K562 (cell line): ENCODE measurements at regions not wholly inside any gene's neighbourhood (a gene's known extent, or its start where the extent isn't known, plus 50 kb on each side); places are given as distances from the start of the nearest gene placed in this dataset.

Source experiments
- ATAC-seq: fragments of 200-7000 bp; cut with Tn5 transposase; 3 replicates; pipeline ENCODE4 v1.9.1; 2020; ENCODE audit warnings: moderate library complexity
- BruUV-seq: library from RNA; stranded (reverse); fragments of 400-500 nt; replicated peaks from 2 replicates; lab custom pipeline; 2021; lab: Mats Ljungman, UMichigan
- CTCF ChIA-PET: fragments of 300-600 bp; formaldehyde crosslinking; extraction: SDS; loops from one replicate; lab custom pipeline; 2021; ENCODE audit warnings: low intra/inter-chr PET ratio; lab: Yijun Ruan, JAX
- POLR2A ChIA-PET: fragments of 300-600, 350-650 bp; sonication (Branson Sonifier 250); formaldehyde crosslinking; extraction: SDS; loops from one replicate; lab custom pipeline; 2021; ENCODE audit warnings: antibody characterized with exemption, inconsistent platforms; lab: Yijun Ruan, JAX
- DNase-seq, 4 experiments: peaks; one replicate each; pipeline versions ENCODE4 v3.0.0 to v3.0.0-alpha.2; 2011 to 2018; ENCODE audit warnings: low spot score in 3 of 4, mixed read lengths in 3 of 4; ENCODE audit errors: extremely low read depth in 1 of 4
- FAIRE-seq: peaks from 2 replicates; lab custom pipeline; 2011; peaks lifted over from hg19 to GRCh38; lab: Jason Lieb, UNC
- H2AFZ ChIP-seq: 2 replicates; pipeline ENCODE4 v1.6.0; 2011; ENCODE audit warnings: low read depth, low read length, control low read depth, inconsistent platforms
- H3K27ac ChIP-seq: fragments of 200-600 bp; 3 replicates; pipeline ENCODE4 v1.8.0; 2011; ENCODE audit warnings: low read depth, mild to moderate bottlenecking, control low read depth, inconsistent platforms, low read length, moderate library complexity, mixed read lengths; ENCODE audit errors: extremely low read depth
- H3K27me3 ChIP-seq, 2 experiments: fragments of 300-600 bp in 1 of 2; 2 replicates in 1 of 2; 3 replicates in 1 of 2; pipeline versions ENCODE4 v1.6.0 to v1.8.0; 2011; ENCODE audit warnings: inconsistent platforms in 2 of 2, low read length in 2 of 2, mild to moderate bottlenecking in 1 of 2, mixed read lengths in 1 of 2, moderate library complexity in 1 of 2; ENCODE audit not compliant: control insufficient read depth in 2 of 2, insufficient read depth in 2 of 2
- H3K36me3 ChIP-seq: fragments of 300-600 bp; 3 replicates; pipeline ENCODE4 v1.8.0; 2011; ENCODE audit warnings: mild to moderate bottlenecking, low read length, inconsistent platforms; ENCODE audit not compliant: control insufficient read depth, insufficient read depth
- H3K4me1 ChIP-seq, 2 experiments: fragments of 200-600 bp in 1 of 2; replicated peaks in 1 of 2; 2 replicates in 1 of 2; 3 replicates in 1 of 2; pipeline versions ENCODE4 v1.5.1 to v1.8.0; 2011; ENCODE audit warnings: inconsistent platforms in 2 of 2, low read length in 2 of 2, mild to moderate bottlenecking in 1 of 2, mixed read lengths in 1 of 2, moderate library complexity in 1 of 2; ENCODE audit not compliant: control insufficient read depth in 2 of 2, insufficient read depth in 2 of 2
- H3K4me2 ChIP-seq: 2 replicates; pipeline ENCODE4 v1.6.1; 2011; ENCODE audit warnings: low read length, control low read depth, inconsistent platforms, mixed read lengths; ENCODE audit not compliant: insufficient read depth
- H3K4me3 ChIP-seq: fragments of 200-600 bp; sonication (generic), shearing (Covaris generic); 2 replicates; pipeline ENCODE4 v1.5.1; 2016; ENCODE audit warnings: control low read depth, inconsistent platforms
- H3K79me2 ChIP-seq: fragments of 200-600 bp; 3 replicates; pipeline ENCODE4 v1.8.0; 2011; ENCODE audit warnings: low read length, inconsistent platforms; ENCODE audit not compliant: control insufficient read depth, insufficient read depth
- H3K9ac ChIP-seq, 2 experiments: 2 replicates each; pipeline versions ENCODE4 v1.6.0 to v1.6.1; 2011; ENCODE audit warnings: low read depth in 2 of 2, low read length in 2 of 2, control low read depth in 1 of 2, inconsistent platforms in 1 of 2, mild to moderate bottlenecking in 1 of 2, mixed read lengths in 1 of 2; ENCODE audit not compliant: insufficient read depth in 1 of 2
- H3K9me1 ChIP-seq: one replicate; pipeline ENCODE4 v1.6.0; 2011; ENCODE audit warnings: inconsistent platforms, mild to moderate bottlenecking, low read length, moderate library complexity; ENCODE audit not compliant: control insufficient read depth, insufficient read depth
- H3K9me3 ChIP-seq: replicated peaks from 2 replicates; pipeline ENCODE4 v1.5.1; 2011; ENCODE audit warnings: low read depth, low read length, inconsistent platforms; ENCODE audit not compliant: control insufficient read depth, insufficient read depth
- H4K20me1 ChIP-seq: replicated peaks from 2 replicates; pipeline ENCODE4 v1.6.1; 2011; ENCODE audit warnings: low read length, inconsistent platforms, mixed read lengths; ENCODE audit not compliant: control insufficient read depth, insufficient read depth
- CBX2 ChIP-seq: fragments of 200-600 bp; sonication (generic); IDR thresholded peaks from one replicate; pipeline ENCODE4 v1.6.1; 2012; ENCODE audit warnings: mild to moderate bottlenecking, low read length, inconsistent platforms; ENCODE audit not compliant: insufficient read depth, poor library complexity, severe bottlenecking
- CEBPB ChIP-seq: fragments of 450-650 bp; IDR thresholded peaks from 2 replicates; pipeline ENCODE4 v1.6.1; 2016; ENCODE audit warnings: missing genetic modification characterization, missing compliant biosample characterization
- CREB5 ChIP-seq: fragments of 250-450 bp; sonication (Bioruptor Pico); IDR thresholded peaks from 2 replicates; pipeline ENCODE4 v1.5.0; 2020; ENCODE audit warnings: mild to moderate bottlenecking
- ELK1 ChIP-seq: sonication (generic); formaldehyde crosslinking; IDR thresholded peaks from 2 replicates; pipeline ENCODE4 v1.8.1; 2022; ENCODE audit warnings: missing genetic modification reagents
- EZH2 ChIP-seq: IDR thresholded peaks from 2 replicates; pipeline ENCODE4 v1.6.1; 2012; ENCODE audit warnings: low read depth, mild to moderate bottlenecking, inconsistent platforms, low read length, borderline replicate concordance
- FOXJ2 ChIP-seq: fragments of 200-800 bp; sonication (Bioruptor generic); IDR thresholded peaks from 2 replicates; pipeline ENCODE4 v1.6.1; 2016; ENCODE audit warnings: missing genetic modification characterization, missing compliant biosample characterization
- FUS ChIP-seq: fragments of 200-400 bp; formaldehyde crosslinking; optimal IDR thresholded peaks from 2 replicates; pipeline ENCODE3; 2017; ENCODE audit warnings: low read depth, low read length
- GTF2B ChIP-seq: IDR thresholded peaks from 2 replicates; pipeline ENCODE4 v1.6.1; 2011; ENCODE audit not compliant: insufficient read length; ENCODE audit errors: extremely low read depth
- HNRNPK ChIP-seq: fragments of 200-400 bp; formaldehyde crosslinking; IDR thresholded peaks from one replicate; pipeline ENCODE4 v1.6.1; 2018; ENCODE audit warnings: mild to moderate bottlenecking, low read depth, low read length; ENCODE audit not compliant: poor library complexity, severe bottlenecking
- NR2C2 ChIP-seq, 2 experiments: fragments of 200-800 bp in 1 of 2; sonication (Bioruptor generic) in 1 of 2; sonication (generic) in 1 of 2; formaldehyde crosslinking in 1 of 2; IDR thresholded peaks; 2 replicates each; pipeline versions ENCODE4 v1.6.1 to v1.8.0; 2016 to 2022; ENCODE audit warnings: mild to moderate bottlenecking in 1 of 2, missing compliant biosample characterization in 1 of 2, missing genetic modification characterization in 1 of 2, missing genetic modification reagents in 1 of 2
- RBM15 ChIP-seq: fragments of 200-400 bp; formaldehyde crosslinking; IDR thresholded peaks from 2 replicates; pipeline ENCODE4 v1.6.1; 2018; ENCODE audit warnings: mild to moderate bottlenecking, low read length, moderate library complexity; ENCODE audit not compliant: insufficient read depth
- SIN3B ChIP-seq: fragments of 450-650 bp; IDR thresholded peaks from 2 replicates; pipeline ENCODE4 v1.6.1; 2017; ENCODE audit warnings: low read depth, mild to moderate bottlenecking, moderate library complexity
- SIRT6 ChIP-seq: IDR thresholded peaks from one replicate; pipeline ENCODE4 v1.6.1; 2012; ENCODE audit warnings: low read depth, mild to moderate bottlenecking, control low read depth, inconsistent platforms, low read length, moderate library complexity
- SMARCE1 ChIP-seq: fragments of 450-650 bp; IDR thresholded peaks from 2 replicates; pipeline ENCODE4 v1.7.1; 2016; ENCODE audit warnings: mild to moderate bottlenecking
- ZBTB8A ChIP-seq: fragments of 450-650 bp; IDR thresholded peaks from 2 replicates; pipeline ENCODE4 v1.6.1; 2018; ENCODE audit warnings: mild to moderate bottlenecking, moderate library complexity; ENCODE audit not compliant: partially characterized antibody
- WGBS: fragments of 100-300 bp; shearing (Covaris generic); methylation state at CpG from one replicate; pipeline ENCODE4 v1.1.6; 2016; ENCODE audit warnings: low coverage, mixed read lengths; ENCODE audit not compliant: insufficient coverage; ENCODE audit errors: missing lambda C conversion rate; 5-methylcytosine and 5-hydroxymethylcytosine counted together
- in situ Hi-C: fragments of 300-500 bp; cut with MboI; formaldehyde crosslinking; loops from 4 replicates; pipeline ENCODE4 v1.15.0; 2018; ENCODE audit warnings: inconsistent platforms, mixed read lengths
- intact Hi-C: fragments of 100-400 bp; cut with micrococcal nuclease; formaldehyde crosslinking; loops from 2 replicates; pipeline ENCODE4 v1.14.2; 2022
- TF ChIP-seq, protein P1 (sequence below): fragments of 250-450 bp; sonication (Bioruptor Pico); IDR thresholded peaks from 2 replicates; pipeline ENCODE4 v1.8.0; 2021; ENCODE audit warnings: moderate library complexity, mild to moderate bottlenecking, inconsistent platforms
- TF ChIP-seq, protein P2 (sequence below): fragments of 250-450 bp; sonication (Bioruptor Pico); IDR thresholded peaks from 2 replicates; pipeline ENCODE4 v1.8.0; 2022; ENCODE audit warnings: moderate library complexity, mild to moderate bottlenecking, inconsistent platforms

DNA sequence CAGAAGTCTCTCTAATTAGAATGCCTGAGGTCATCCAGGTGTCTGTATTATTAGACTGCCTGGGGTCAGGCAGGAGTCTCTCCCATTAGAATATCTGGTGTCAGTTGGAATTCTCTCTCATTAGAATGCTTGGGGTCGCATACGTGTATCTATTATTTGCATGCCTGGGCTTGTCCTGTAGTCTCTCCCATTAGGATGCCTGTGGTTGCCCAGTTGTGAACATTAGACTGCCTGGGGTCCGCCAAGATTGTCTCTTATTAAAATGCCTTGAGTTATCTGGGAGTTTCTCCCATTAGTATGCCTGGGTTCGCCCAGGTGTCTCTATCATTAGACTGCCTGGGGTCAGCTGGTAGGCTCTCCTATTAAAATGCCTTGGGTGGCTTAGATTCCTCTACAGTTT lies 1494.7 kb downstream of the UQCRFS1 start:
- Histone ChIP-seq H3K79me2 (no peaks in the 10 kb centered on the region), H2AFZ (no peak overlapping the region), H4K20me1 (no peaks in the 10 kb centered on the region), H3K9ac (no peak overlapping the region), H3K9me3 (no peaks in the 10 kb centered on the region), H3K4me3 (no peak overlapping the region), H3K36me3 (no peaks in the 10 kb centered on the region), H3K4me1 (no peaks in the 10 kb centered on the region), H3K9me1 (no peaks in the 10 kb centered on the region), H3K4me2 (no peak overlapping the region), H3K27me3 (no peaks in the 10 kb centered on the region), H3K27ac (no peak overlapping the region)
- FAIRE-seq (no peak), DNase-seq (no peak), ATAC-seq (no peak)
- in situ Hi-C loops (no loop called here), intact Hi-C loops (no loop called here)
- 0% methylated on average over 4 of the region's 4 CpGs for WGBS
- no TSS peak for BruUV-seq
- ChIA-PET POLR2A (no interaction called here), CTCF (no interaction called here)
- TF ChIP-seq SMARCE1 (no peak), ELK1 (no peak), ZBTB8A (no peak), EZH2 (no peak), CBX2 (no peak), SIRT6 (no peak), FOXJ2 (tag) (no peak), GTF2B (no peak), NR2C2 (CRISPR knock-in tag; IDR thresholded peaks at IDR 0.05) (no peak), NR2C2 (tag; IDR thresholded peaks at IDR 0.05) (no peak), HNRNPK (no peak), FUS (no peak), CEBPB (tag) (no peak), CREB5 (CRISPR knock-in tag) (no peak), SIN3B (no peak), RBM15 (no peak)
- TF ChIP-seq, protein P1, sequence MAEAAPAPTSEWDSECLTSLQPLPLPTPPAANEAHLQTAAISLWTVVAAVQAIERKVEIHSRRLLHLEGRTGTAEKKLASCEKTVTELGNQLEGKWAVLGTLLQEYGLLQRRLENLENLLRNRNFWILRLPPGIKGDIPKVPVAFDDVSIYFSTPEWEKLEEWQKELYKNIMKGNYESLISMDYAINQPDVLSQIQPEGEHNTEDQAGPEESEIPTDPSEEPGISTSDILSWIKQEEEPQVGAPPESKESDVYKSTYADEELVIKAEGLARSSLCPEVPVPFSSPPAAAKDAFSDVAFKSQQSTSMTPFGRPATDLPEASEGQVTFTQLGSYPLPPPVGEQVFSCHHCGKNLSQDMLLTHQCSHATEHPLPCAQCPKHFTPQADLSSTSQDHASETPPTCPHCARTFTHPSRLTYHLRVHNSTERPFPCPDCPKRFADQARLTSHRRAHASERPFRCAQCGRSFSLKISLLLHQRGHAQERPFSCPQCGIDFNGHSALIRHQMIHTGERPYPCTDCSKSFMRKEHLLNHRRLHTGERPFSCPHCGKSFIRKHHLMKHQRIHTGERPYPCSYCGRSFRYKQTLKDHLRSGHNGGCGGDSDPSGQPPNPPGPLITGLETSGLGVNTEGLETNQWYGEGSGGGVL (CRISPR knock-in tag) = no peak
- TF ChIP-seq, protein P2, sequence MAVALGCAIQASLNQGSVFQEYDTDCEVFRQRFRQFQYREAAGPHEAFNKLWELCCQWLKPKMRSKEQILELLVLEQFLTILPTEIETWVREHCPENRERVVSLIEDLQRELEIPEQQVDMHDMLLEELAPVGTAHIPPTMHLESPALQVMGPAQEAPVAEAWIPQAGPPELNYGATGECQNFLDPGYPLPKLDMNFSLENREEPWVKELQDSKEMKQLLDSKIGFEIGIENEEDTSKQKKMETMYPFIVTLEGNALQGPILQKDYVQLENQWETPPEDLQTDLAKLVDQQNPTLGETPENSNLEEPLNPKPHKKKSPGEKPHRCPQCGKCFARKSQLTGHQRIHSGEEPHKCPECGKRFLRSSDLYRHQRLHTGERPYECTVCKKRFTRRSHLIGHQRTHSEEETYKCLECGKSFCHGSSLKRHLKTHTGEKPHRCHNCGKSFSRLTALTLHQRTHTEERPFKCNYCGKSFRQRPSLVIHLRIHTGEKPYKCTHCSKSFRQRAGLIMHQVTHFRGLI (CRISPR knock-in tag) = no peak
